ENCODE measurements at regions not wholly inside any gene's neighbourhood (a gene's known extent, or its start where the extent isn't known, plus 50 kb on each side); places are given as distances from the start of the nearest gene placed in this dataset.

DNA sequence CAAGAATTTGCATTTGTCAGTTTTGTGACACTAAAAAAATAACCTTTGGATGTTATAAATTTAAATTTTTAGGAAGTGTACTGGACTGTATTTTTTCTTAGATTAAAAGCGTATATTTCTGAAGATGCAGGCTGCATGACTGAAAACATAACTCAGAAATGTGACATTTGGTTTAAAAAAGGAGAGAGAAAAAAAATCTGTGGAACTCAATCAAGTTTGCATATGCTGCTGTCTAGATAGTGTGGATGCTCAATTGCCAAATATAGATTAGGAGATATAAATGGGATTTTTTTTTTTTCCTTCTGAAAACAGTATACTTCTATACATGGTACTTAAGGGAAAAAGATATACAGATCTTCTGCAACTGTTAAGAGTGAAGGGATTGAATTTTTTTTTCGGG lies 402.3 kb downstream of the TAF11L14 start:
- TF ChIP-seq, protein P1, sequence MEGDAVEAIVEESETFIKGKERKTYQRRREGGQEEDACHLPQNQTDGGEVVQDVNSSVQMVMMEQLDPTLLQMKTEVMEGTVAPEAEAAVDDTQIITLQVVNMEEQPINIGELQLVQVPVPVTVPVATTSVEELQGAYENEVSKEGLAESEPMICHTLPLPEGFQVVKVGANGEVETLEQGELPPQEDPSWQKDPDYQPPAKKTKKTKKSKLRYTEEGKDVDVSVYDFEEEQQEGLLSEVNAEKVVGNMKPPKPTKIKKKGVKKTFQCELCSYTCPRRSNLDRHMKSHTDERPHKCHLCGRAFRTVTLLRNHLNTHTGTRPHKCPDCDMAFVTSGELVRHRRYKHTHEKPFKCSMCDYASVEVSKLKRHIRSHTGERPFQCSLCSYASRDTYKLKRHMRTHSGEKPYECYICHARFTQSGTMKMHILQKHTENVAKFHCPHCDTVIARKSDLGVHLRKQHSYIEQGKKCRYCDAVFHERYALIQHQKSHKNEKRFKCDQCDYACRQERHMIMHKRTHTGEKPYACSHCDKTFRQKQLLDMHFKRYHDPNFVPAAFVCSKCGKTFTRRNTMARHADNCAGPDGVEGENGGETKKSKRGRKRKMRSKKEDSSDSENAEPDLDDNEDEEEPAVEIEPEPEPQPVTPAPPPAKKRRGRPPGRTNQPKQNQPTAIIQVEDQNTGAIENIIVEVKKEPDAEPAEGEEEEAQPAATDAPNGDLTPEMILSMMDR (IDR thresholded peaks at IDR 0.05; ENCODE audit: low read depth, low read length, poor library complexity, severe bottlenecking) = no peak
- no peak for TF ChIP-seq EZH2phosphoT487 (IDR thresholded peaks at IDR 0.05; ENCODE audit: borderline replicate concordance, low read length)
